ENCODE measurements at regions not wholly inside any gene's neighbourhood (a gene's known extent, or its start where the extent isn't known, plus 50 kb on each side); places are given as distances from the start of the nearest gene placed in this dataset.

DNA sequence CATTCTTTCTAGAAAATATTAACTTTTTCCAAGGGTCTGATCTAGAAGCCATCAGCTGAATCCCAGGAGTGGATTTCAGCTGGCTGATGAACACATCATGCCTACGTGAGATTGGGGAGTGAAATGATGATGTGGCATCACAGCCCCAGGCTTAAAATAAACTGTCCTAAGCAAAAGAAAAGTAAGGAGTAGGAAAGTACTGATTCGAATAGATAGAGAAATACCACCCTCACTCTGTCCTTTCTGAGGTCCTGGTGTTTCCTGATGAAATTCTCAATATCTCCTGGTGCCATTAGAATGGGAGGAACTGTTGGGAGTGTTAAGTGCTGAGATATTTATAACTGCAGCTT, 376.8 kb upstream of the SEMA6D start:
- no peak for DNase-seq (ENCODE audit: low read depth)

DNA sequence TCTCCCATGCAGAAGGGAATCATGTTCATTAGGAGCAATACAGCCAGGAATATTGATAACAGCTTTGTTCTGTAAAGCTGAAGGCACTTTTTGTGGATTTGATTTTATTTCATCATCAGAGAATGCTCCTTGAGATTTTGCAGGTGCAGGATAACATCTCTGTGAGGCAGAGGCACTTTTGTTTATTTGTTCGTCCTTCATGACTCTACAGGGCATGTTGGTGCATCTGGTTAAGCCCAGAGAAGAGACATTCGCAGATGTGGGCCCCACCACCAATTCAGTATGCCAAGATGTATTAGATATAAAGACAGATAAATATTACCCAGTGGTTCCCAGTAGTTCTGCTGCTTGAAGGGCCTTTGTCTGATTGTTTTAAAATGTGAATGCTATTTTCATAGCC, 368.1 kb upstream of the SEMA6D start:
- no peak for DNase-seq (ENCODE audit: low read depth)

DNA sequence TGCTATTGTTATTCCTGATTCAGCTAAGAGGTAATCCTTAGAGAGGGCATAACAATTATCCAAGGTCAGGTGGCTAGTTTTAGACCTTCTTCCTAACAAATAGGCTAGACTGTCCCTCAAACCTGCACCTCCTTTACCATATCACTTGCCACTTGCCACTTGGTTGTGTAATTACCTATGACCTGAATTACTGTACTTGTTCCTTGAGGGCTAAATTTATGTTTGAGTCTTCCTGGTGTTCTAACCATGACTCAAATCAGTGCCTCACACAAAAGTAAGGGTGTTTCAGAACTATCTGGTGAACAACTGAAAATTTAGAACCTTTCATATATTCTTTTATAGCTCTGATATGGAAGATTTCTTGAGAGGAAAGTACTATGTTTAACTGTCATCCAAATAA, 365.8 kb upstream of the SEMA6D start:
- no peak for DNase-seq (ENCODE audit: low read depth)

GRCh38 chr15:47352217-47352616, 365.1 kb upstream of the SEMA6D start:
- DNase-seq (ENCODE audit: low read depth) = no peak

GRCh38 chr15:47355759-47356158, 361.5 kb upstream of the SEMA6D start:
- no peak for DNase-seq (ENCODE audit: low read depth)

DNA sequence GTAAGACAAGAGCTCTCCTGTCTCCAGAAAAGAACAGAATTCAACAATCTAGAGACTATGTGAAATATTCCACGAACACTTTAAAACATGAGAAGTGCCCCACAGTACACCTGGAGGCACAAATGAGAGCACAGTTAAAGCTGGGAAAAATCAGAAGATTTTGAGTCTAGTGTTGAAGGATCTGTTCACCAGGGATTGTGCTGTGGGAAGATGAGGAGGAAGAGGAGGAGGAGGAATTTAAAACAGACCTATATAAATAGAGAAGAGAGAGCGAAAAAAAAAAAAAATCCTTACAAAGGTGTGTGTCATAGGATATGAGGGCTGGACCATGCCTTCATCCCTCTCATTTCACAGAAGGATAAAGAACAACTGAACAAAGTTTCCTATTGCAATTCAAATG, 361.0 kb upstream of the SEMA6D start:
- DNase-seq (ENCODE audit: low read depth) = no peak

DNA sequence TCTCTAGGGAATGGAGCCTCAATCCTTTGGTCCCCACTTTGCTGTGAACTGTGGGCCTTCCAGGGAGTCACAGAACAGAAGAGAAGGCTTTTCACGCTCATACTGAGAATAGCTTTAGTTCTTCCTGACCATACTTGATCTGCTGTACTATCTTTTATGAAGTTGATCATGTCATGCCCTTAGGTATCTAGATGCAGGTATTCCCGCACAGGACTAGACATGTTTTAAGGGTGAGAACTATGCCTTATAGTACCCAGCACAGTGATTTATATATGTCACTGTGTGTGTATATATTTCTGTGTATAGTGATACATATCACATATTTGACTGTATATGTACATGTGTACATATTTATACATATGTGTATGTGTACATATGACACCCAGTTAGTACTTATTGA, 358.4 kb upstream of the SEMA6D start:
- DNase-seq (ENCODE audit: low read depth) = no peak

DNA sequence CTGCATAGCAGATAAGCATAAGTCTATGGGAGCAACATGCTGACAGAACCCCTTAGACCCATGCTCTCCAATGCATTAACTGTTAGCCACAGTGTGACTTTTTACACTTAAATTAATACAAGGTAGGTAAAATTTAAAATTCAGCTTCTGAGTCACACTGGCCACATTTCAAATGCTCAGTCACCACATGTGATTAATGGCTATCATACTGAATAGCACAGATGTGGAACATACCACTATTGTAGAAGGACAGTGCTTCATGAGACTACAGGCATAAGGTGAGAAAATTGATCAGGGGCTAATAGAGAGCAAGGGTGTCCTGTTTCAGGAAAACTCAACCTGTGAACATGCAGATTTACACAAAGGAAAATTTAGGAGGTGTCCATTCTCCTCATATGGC, 357.0 kb upstream of the SEMA6D start:
- DNase-seq (ENCODE audit: low read depth) = no peak

- no peak for DNase-seq (ENCODE audit: low read depth)
Measured at GRCh38 chr15:47362118-47362905, 355.0 kb upstream of the SEMA6D start.

- DNase-seq (ENCODE audit: low read depth) = no peak
Measured at GRCh38 chr15:47363653-47364052, 353.7 kb upstream of the SEMA6D start.

- no peak for DNase-seq (ENCODE audit: low read depth)
Measured at GRCh38 chr15:47364230-47365141, 352.8 kb upstream of the SEMA6D start.

DNA sequence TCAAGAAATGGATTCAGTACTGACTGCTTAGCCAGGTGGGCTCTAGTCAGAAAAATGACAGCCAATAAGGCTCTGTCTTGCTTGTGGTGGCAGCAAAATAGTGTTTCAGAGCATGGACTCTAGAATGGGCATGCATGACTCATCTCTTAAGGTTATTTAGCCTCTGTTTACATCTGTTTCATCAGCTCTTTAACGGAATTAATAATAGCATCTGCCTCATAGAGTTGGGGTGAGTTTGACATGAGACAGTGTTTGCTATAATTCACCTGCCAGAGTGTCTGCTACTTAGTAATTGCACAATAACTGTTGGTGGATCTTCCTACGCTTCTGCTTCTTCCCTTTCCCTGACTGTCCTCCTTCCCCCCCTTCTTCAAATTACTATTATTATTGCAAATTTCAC, 350.4 kb upstream of the SEMA6D start:
- DNase-seq (ENCODE audit: low read depth) = no peak

DNA sequence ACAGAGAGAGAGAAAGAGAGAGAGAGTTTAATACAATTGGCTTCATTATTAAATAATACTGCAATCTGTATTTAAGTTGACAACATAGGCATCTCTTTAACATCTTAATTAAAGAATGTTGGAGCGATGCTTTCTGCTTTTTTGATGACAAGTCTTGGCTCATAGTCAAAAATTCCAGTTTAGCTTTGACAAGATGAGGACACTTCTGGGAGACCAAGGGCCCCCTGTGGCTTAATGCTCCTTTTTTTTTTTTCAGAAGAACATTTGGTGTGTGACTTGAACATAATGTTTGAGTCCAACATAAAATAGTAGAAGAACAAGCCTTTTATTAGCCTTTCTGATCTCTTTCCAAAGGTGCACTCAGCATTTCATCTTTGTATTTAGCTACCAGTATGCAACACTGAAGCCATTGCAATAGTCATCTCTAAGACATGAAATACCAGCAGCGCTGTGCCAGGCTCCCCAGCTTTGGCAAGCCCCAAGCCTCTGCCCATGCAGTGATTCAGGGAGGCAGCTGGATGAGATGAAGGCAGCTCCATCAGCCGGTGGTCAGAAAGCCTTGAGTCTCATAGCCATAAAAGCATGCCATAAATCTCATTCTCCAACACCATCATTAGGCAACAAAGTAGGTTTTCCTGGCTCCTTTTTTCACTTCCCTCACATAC, 349.4 kb upstream of the SEMA6D start:
- DNase-seq (ENCODE audit: low read depth) = no peak

- no peak for DNase-seq (ENCODE audit: low read depth)
Measured at GRCh38 chr15:47371939-47372338, 345.4 kb upstream of the SEMA6D start.

- DNase-seq (ENCODE audit: low read depth) = no peak
Measured at GRCh38 chr15:47374222-47374621, 343.1 kb upstream of the SEMA6D start.

DNA sequence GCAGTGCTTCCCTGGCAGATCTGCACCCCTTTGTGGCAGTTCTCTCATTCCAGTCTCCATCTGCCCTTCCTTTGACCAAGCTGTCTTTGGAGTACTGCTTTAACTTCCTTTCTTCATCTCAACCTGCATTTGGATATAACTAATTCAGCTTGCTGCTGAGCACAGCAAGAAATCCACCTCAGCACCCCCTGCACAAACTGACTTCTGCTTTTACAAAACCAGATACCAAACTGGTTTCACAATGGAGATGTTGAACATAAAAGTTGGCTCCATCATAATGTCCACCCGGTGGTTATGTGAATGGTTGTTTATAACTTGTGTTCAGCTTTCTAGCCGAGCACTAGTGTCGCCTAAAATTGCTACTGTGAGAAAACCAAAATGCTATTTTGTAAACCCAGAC, 341.1 kb upstream of the SEMA6D start:
- no peak for DNase-seq (ENCODE audit: low read depth)

DNA sequence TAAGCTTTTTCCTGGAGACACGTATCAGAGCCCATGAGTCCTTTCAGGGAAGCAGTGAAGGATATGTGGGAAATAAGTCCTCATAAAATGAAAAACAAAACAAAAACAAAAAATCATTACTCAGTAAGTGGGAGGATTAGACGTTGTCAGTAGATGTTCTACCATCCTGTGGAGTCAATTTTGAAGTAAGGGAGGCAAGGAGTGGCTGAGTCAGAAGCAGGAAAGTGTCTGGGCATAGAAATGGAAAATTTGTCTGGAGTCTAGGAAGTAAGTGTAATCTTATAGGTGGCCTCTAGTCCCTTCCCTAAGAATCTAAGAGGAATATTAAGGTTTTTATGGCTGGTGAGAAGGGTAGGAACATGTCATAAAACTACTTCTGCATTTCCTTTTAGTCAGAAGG, 339.8 kb upstream of the SEMA6D start:
- DNase-seq (ENCODE audit: low read depth) = no peak

DNA sequence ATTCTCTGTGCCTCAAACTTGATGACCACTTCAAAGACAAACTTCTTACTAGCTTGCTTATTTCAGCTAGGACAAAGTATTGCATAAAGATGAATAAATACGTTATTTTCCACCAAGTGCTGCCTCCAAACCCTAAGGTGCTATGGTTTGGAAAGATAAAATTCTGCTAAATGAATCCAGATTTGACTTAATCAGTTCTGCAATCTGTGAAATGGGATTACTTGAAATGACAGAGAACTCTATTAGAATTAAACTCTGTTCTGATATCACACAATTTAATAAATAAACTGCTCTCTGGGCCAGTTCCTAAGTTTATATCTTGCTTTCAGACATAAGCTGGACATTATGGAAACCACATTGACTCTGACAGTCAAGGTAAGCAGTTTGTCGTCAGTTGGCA, 338.8 kb upstream of the SEMA6D start:
- DNase-seq (ENCODE audit: low read depth) = no peak

DNA sequence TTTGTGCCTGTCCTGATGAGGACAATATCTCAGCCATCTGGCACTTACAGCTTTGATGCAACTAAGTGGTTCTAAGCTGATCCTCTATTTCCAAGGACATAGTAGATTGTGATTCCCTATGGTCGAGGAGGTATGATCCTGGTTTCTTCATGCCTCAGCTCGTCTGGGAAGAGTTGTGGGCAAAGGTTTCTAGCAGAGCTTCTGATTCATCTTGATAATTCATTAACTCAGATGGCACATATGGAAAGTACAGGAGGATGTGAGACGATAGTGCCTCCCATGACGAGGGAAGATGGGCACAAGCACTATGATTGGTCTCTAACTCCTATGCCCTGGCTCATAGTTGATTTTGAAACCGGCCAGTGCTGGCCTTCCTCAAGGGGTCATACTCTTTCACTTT, 334.2 kb upstream of the SEMA6D start:
- DNase-seq (ENCODE audit: low read depth) = no peak

GRCh38 chr15:47383801-47384200, 333.5 kb upstream of the SEMA6D start:
- no peak for DNase-seq (ENCODE audit: low read depth)

DNA sequence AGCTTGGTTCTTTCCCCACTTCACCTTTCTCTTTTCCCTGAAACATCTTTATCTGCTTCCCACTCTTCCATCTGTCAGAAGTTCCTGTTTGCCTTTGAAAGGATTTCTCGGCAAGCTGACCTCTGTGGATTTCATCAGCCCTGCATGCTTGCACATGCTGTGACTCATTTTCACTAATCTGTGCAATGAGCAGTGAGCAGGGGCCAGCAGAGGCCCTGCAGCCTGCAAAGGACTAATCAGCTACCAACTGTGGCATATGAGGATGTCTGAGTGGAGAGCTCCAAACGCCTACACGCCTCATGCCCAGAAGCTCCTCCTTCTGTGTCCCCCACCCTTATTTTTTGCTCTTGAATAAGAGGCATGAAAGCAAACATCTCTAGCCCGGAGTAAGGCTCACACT, 333.0 kb upstream of the SEMA6D start:
- no peak for DNase-seq (ENCODE audit: low read depth)

DNA sequence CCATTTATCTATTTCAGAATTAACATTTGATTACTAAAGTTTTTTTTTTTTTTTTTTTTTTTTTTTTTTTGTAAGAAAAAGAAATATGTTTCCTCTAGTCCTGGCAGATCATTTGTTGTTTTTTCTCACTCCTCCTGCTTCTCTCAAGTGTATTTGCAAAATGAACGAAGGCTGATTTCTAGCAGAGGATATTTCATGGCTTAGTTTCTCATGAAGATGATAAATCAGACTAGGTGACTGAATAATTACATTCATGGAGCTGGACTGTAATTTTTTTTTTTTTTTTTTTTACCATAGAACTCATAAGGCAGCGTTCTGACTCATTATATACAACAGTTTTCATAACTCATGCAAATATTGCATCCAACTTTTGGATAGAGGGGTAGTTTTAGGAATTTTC, 332.5 kb upstream of the SEMA6D start:
- DNase-seq (ENCODE audit: low read depth) = no peak
